ENCODE measurements at regions not wholly inside any gene's neighbourhood (a gene's known extent, or its start where the extent isn't known, plus 50 kb on each side); places are given as distances from the start of the nearest gene placed in this dataset.

- TF ChIP-seq CTCF (IDR thresholded peaks at IDR 0.05) (no peak), POLR2A (IDR thresholded peaks at IDR 0.05) (no peak)
Observed at GRCh38 chr9:38216572-38216971, 147.5 kb upstream of the SHB start.
